Sigmoid colon (tissue), 3 donors: ENCODE measurements at regions not wholly inside any gene's neighbourhood (a gene's known extent, or its start where the extent isn't known, plus 50 kb on each side); places are given as distances from the start of the nearest gene placed in this dataset.

Source experiments
- small RNA-seq, 3 donors: library from RNA; depleted of rRNA; stranded (forward); fragments of <200 nt; gene quantifications; one replicate each; pipeline ENCODE3, GENCODE V24; 2016

Small RNAs in the stretch of these regions (small RNA-seq; reads per million reads assigned to genes)
- gene AC022140.2 (0 reads per million in 3 donors), gene AC106754.2 (0 reads per million in 3 donors), gene BTG4P1 (0 reads per million in 3 donors), gene RF00019 (0 reads per million in 3 donors), gene RF00070 (0 reads per million in 3 donors), gene RNU6-374P (0 reads per million in 3 donors)
